MM.1S (cell line): ENCODE measurements at regions not wholly inside any gene's neighbourhood (a gene's known extent, or its start where the extent isn't known, plus 50 kb on each side); places are given as distances from the start of the nearest gene placed in this dataset.

Source experiments
- EZH2 ChIP-seq: fragments of 300-600 bp; sonication (generic); optimal IDR thresholded peaks from 2 replicates; pipeline ENCODE3; 2017; ENCODE audit warnings: low read depth, mild to moderate bottlenecking, antibody characterized with exemption, low read length, mixed read lengths
- TF ChIP-seq, protein P1 (sequence below): fragments of 300-600 bp; sonication (generic); IDR thresholded peaks from 2 replicates; pipeline ENCODE4 v1.5.1; 2016; ENCODE audit warnings: antibody characterized with exemption, low read length, mixed read lengths

DNA sequence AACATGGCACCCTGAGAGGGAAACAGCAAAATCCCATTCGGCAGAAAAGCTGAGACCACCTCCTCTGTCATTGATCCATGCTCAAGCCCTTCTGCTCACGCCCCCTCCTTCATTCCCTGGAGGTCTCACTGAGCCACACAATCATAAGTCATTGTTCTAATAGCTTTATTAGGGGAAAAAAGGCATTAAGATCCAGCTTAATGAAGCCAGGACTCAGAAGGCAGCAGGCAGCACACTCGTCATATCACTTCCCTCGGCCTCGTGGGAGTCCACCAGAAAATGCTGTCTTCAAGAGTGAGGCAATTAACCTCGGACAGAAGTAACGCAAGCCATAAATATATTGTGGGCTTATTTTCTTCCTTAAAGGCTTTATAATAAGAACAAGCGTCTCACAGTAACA is 153.9 kb upstream of the PPP2R3A start:
- TF ChIP-seq, protein P1, sequence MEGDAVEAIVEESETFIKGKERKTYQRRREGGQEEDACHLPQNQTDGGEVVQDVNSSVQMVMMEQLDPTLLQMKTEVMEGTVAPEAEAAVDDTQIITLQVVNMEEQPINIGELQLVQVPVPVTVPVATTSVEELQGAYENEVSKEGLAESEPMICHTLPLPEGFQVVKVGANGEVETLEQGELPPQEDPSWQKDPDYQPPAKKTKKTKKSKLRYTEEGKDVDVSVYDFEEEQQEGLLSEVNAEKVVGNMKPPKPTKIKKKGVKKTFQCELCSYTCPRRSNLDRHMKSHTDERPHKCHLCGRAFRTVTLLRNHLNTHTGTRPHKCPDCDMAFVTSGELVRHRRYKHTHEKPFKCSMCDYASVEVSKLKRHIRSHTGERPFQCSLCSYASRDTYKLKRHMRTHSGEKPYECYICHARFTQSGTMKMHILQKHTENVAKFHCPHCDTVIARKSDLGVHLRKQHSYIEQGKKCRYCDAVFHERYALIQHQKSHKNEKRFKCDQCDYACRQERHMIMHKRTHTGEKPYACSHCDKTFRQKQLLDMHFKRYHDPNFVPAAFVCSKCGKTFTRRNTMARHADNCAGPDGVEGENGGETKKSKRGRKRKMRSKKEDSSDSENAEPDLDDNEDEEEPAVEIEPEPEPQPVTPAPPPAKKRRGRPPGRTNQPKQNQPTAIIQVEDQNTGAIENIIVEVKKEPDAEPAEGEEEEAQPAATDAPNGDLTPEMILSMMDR: no peak
- no peak for TF ChIP-seq EZH2
